Neural cell (in vitro differentiated cells): ENCODE measurements at regions not wholly inside any gene's neighbourhood (a gene's known extent, or its start where the extent isn't known, plus 50 kb on each side); places are given as distances from the start of the nearest gene placed in this dataset.

Source experiments
- H2AFZ ChIP-seq: fragments of 200-600, 300-800 bp; sonication (generic), shearing (Covaris generic); 2 replicates; pipeline ENCODE4 v1.6.0; 2014; ENCODE audit warnings: low read depth, mild to moderate bottlenecking, antibody characterized with exemption, low read length, moderate library complexity
- H3F3A ChIP-seq: fragments of 200-600 bp; shearing (Covaris generic); 2 replicates; pipeline ENCODE4 v1.6.1; 2016; ENCODE audit warnings: mild to moderate bottlenecking, moderate library complexity, mixed read lengths, antibody characterized with exemption, low read length; ENCODE audit not compliant: insufficient read depth, poor library complexity, severe bottlenecking
- H3K27ac ChIP-seq: fragments of 200-600, 300-800 bp; sonication (generic), shearing (Covaris generic); 2 replicates; pipeline ENCODE4 v1.5.1; 2014; ENCODE audit warnings: mild to moderate bottlenecking, low read length, moderate library complexity
- H3K27me3 ChIP-seq: fragments of 300-800, 200-600 bp; sonication (generic), shearing (Covaris generic); 2 replicates; pipeline ENCODE4 v1.6.0; 2014; ENCODE audit warnings: mild to moderate bottlenecking, low read depth, low read length, moderate library complexity; ENCODE audit not compliant: insufficient read depth
- H3K36me3 ChIP-seq: fragments of 300-800, 200-600 bp; sonication (generic), shearing (Covaris generic); 2 replicates; pipeline ENCODE4 v1.5.1; 2014; ENCODE audit warnings: mild to moderate bottlenecking, antibody characterized with exemption, low read length, moderate library complexity; ENCODE audit not compliant: insufficient read depth
- H3K4me2 ChIP-seq: fragments of 300-800, 200-600 bp; sonication (generic), shearing (Covaris generic); 2 replicates; pipeline ENCODE4 v1.6.0; 2014; ENCODE audit warnings: mild to moderate bottlenecking, low read length
- H3K4me3 ChIP-seq: fragments of 300-800, 200-600 bp; sonication (generic), shearing (Covaris generic); 2 replicates; pipeline ENCODE4 v1.5.1; 2014; ENCODE audit warnings: mild to moderate bottlenecking, low read length, moderate library complexity
- H3K79me2 ChIP-seq: fragments of 200-600 bp; shearing (Covaris generic); replicated peaks from 2 replicates; pipeline ENCODE4 v1.6.0; 2014; ENCODE audit warnings: mild to moderate bottlenecking, low read length, moderate library complexity; ENCODE audit not compliant: insufficient read depth
- H3K9ac ChIP-seq: fragments of 300-800, 200-600 bp; sonication (generic), shearing (Covaris generic); 2 replicates; pipeline ENCODE4 v1.6.1; 2016; ENCODE audit warnings: mild to moderate bottlenecking, low read length, mixed read lengths
- H3K9me2 ChIP-seq: fragments of 200-600 bp; shearing (Covaris generic); 2 replicates; pipeline ENCODE4 v1.6.1; 2016; ENCODE audit warnings: mild to moderate bottlenecking, low read length, mixed read lengths; ENCODE audit not compliant: insufficient read depth
- H3K9me3 ChIP-seq: fragments of 200-600, 300-800 bp; sonication (generic), shearing (Covaris generic); 2 replicates; pipeline ENCODE4 v1.6.1; 2016; ENCODE audit warnings: mild to moderate bottlenecking, mixed run types, low read length, moderate library complexity, mixed read lengths
- H4K20me1 ChIP-seq: fragments of 200-600 bp; shearing (Covaris generic); 2 replicates; pipeline ENCODE4 v1.6.1; 2016; ENCODE audit warnings: mild to moderate bottlenecking, mixed run types; ENCODE audit not compliant: insufficient read depth
- CTCF ChIP-seq: fragments of 450-650 bp; IDR thresholded peaks from 2 replicates; pipeline ENCODE4 v1.5.1; 2014; ENCODE audit warnings: antibody characterized with exemption, mild to moderate bottlenecking, moderate library complexity; ENCODE audit not compliant: poor library complexity, severe bottlenecking
- EP300 ChIP-seq: fragments of 450-650 bp; conservative IDR thresholded peaks from 2 replicates; pipeline ENCODE4 v1.6.1; 2014; ENCODE audit warnings: antibody characterized with exemption, mild to moderate bottlenecking, moderate library complexity; ENCODE audit not compliant: poor library complexity, severe bottlenecking
- EZH2 ChIP-seq: fragments of 200-600, 300-800 bp; shearing (Covaris generic), sonication (generic); IDR thresholded peaks from 2 replicates; pipeline ENCODE4 v1.6.1; 2014; ENCODE audit warnings: antibody characterized with exemption, low read length, borderline replicate concordance, mild to moderate bottlenecking; ENCODE audit not compliant: insufficient read depth, poor library complexity, severe bottlenecking
- MXI1 ChIP-seq: fragments of 450-650 bp; conservative IDR thresholded peaks from 2 replicates; pipeline ENCODE4 v1.6.1; 2014; ENCODE audit warnings: antibody characterized with exemption, mild to moderate bottlenecking; ENCODE audit not compliant: poor library complexity, severe bottlenecking
- POLR2AphosphoS5 ChIP-seq: IDR thresholded peaks from 2 replicates; pipeline ENCODE4 v1.6.1; 2012
- RAD21 ChIP-seq: fragments of 450-650 bp; conservative IDR thresholded peaks from 2 replicates; pipeline ENCODE4 v1.6.1; 2014; ENCODE audit warnings: antibody characterized with exemption, mild to moderate bottlenecking, moderate library complexity
- REST ChIP-seq: IDR thresholded peaks from 2 replicates; pipeline ENCODE4 v1.6.1; 2012; ENCODE audit warnings: borderline replicate concordance
- SMC3 ChIP-seq: fragments of 450-650 bp; conservative IDR thresholded peaks from 2 replicates; pipeline ENCODE4 v1.6.1; 2014; ENCODE audit warnings: antibody characterized with exemption, mild to moderate bottlenecking, moderate library complexity; ENCODE audit not compliant: poor library complexity
- TAF1 ChIP-seq: IDR thresholded peaks from 2 replicates; pipeline ENCODE4 v1.6.1; 2012; ENCODE audit warnings: low read depth

- H3K36me3 ChIP-seq, result no peaks in the 10 kb centered on the region
- H3F3A ChIP-seq, result no peaks in the 10 kb centered on the region
- TF ChIP-seq EP300 (no peak), EZH2 (no peak), SMC3 (no peak), MXI1 (no peak), RAD21 (no peak), REST (no peak), POLR2AphosphoS5 (no peak), TAF1 (no peak), CTCF (no peak)
- H3K9ac ChIP-seq, result no peak overlapping the region
- H3K79me2 ChIP-seq, result no peaks in the 10 kb centered on the region
- H3K27ac ChIP-seq, result no peak overlapping the region
- H3K9me3 ChIP-seq, result no peaks in the 10 kb centered on the region
- H3K9me2 ChIP-seq, result no peaks in the 10 kb centered on the region
- H3K27me3 ChIP-seq, result no peaks in the 10 kb centered on the region
- no peak overlapping the region for H3K4me3 ChIP-seq
- H3K4me2 ChIP-seq, result no peak overlapping the region
- no peak overlapping the region for H2AFZ ChIP-seq
- H4K20me1 ChIP-seq, result no peaks in the 10 kb centered on the region
Observed at GRCh38 chr22:49224243-49224642, 603.4 kb downstream of the BRD1 start.

GRCh38 chr22:49218142-49218541 is 609.5 kb downstream of the BRD1 start:
- H3F3A ChIP-seq, result no peaks in the 10 kb centered on the region
- no peaks in the 10 kb centered on the region for H4K20me1 ChIP-seq
- no peaks in the 10 kb centered on the region for H3K79me2 ChIP-seq
- no peaks in the 10 kb centered on the region for H3K9me2 ChIP-seq
- no peak overlapping the region for H3K9ac ChIP-seq
- H3K4me2 ChIP-seq, result no peak overlapping the region
- H3K36me3 ChIP-seq, result no peaks in the 10 kb centered on the region
- H3K9me3 ChIP-seq, result no peaks in the 10 kb centered on the region
- no peak overlapping the region for H3K4me3 ChIP-seq
- H3K27ac ChIP-seq, result no peak overlapping the region
- H2AFZ ChIP-seq, result no peak overlapping the region
- H3K27me3 ChIP-seq, result no peaks in the 10 kb centered on the region
- TF ChIP-seq CTCF (no peak), REST (no peak), RAD21 (no peak), EP300 (no peak), TAF1 (no peak), MXI1 (no peak), SMC3 (no peak), POLR2AphosphoS5 (no peak), EZH2 (no peak)
